ENCODE measurements at regions not wholly inside any gene's neighbourhood (a gene's known extent, or its start where the extent isn't known, plus 50 kb on each side); places are given as distances from the start of the nearest gene placed in this dataset.

DNA sequence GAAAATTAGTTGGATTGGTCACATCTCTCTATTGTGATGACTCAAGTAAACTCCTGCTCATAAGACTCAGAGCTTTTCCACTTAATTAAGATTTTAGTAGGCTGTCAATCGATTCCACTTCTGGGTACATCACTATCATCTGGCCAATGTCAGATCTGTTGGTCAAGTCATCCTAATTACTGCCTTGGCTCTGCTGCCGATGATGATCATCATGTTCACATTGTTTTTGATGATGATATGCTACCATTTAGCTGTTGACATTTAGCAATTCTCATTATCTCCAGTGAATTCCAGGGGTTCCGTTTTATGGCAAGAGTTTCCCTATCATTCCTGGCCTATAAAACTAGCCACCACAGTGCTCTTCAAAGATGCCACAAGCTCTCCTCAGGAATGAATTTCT is 253.4 kb downstream of the IKZF2 start:
- TF ChIP-seq POLR2A (IDR thresholded peaks at IDR 0.05; ENCODE audit: low read depth, low read length) (no peak), EZH2 (IDR thresholded peaks at IDR 0.05; ENCODE audit: borderline replicate concordance, low read depth, low read length, severe bottlenecking) (no peak), POLR2AphosphoS5 (IDR thresholded peaks at IDR 0.05; ENCODE audit: insufficient read depth, low read depth, low read length) (no peak), JUN (IDR thresholded peaks at IDR 0.05; ENCODE audit: borderline replicate concordance, insufficient read depth, insufficient read length, low read depth) (no peak), MYC (IDR thresholded peaks at IDR 0.05; ENCODE audit: low read depth, low read length) (no peak), GATA2 (IDR thresholded peaks at IDR 0.05; ENCODE audit: insufficient read depth, insufficient read length, low read depth, low read length) (no peak), FOS (IDR thresholded peaks at IDR 0.05; ENCODE audit: borderline replicate concordance, insufficient read depth, low read length) (no peak)
- TF ChIP-seq, protein P1, sequence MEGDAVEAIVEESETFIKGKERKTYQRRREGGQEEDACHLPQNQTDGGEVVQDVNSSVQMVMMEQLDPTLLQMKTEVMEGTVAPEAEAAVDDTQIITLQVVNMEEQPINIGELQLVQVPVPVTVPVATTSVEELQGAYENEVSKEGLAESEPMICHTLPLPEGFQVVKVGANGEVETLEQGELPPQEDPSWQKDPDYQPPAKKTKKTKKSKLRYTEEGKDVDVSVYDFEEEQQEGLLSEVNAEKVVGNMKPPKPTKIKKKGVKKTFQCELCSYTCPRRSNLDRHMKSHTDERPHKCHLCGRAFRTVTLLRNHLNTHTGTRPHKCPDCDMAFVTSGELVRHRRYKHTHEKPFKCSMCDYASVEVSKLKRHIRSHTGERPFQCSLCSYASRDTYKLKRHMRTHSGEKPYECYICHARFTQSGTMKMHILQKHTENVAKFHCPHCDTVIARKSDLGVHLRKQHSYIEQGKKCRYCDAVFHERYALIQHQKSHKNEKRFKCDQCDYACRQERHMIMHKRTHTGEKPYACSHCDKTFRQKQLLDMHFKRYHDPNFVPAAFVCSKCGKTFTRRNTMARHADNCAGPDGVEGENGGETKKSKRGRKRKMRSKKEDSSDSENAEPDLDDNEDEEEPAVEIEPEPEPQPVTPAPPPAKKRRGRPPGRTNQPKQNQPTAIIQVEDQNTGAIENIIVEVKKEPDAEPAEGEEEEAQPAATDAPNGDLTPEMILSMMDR (IDR thresholded peaks at IDR 0.05; ENCODE audit: extremely low read depth in 1 of 2, insufficient read depth in 1 of 2, low read depth in 1 of 2, low read length in 2 of 2) = no peak
- TF ChIP-seq, protein P2, sequence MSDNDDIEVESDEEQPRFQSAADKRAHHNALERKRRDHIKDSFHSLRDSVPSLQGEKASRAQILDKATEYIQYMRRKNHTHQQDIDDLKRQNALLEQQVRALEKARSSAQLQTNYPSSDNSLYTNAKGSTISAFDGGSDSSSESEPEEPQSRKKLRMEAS (IDR thresholded peaks at IDR 0.05; ENCODE audit: insufficient read depth, insufficient read length) = no peak
